ENCODE measurements at regions not wholly inside any gene's neighbourhood (a gene's known extent, or its start where the extent isn't known, plus 50 kb on each side); places are given as distances from the start of the nearest gene placed in this dataset.

- DNase-seq (ENCODE audit: low read depth, low spot score), result no peak
Observed at GRCh38 chr6:9409126-9409525, 973.8 kb upstream of the SLC35B3 start.

- DNase-seq (ENCODE audit: low read depth, low spot score), result no peak
Observed at GRCh38 chr6:9408402-9409117, 973.2 kb upstream of the SLC35B3 start.

GRCh38 chr6:9405825-9406224 lies 970.5 kb upstream of the SLC35B3 start:
- no peak for DNase-seq (ENCODE audit: low read depth, low spot score)

GRCh38 chr6:9405369-9405768 lies 970.0 kb upstream of the SLC35B3 start:
- no peak for DNase-seq (ENCODE audit: low read depth, low spot score)

- DNase-seq (ENCODE audit: low read depth, low spot score), result no peak
Observed at GRCh38 chr6:9404351-9405146, 969.2 kb upstream of the SLC35B3 start.

GRCh38 chr6:9403736-9404135 lies 968.4 kb upstream of the SLC35B3 start:
- DNase-seq (ENCODE audit: low read depth, low spot score), result no peak

GRCh38 chr6:9401960-9402359 lies 966.6 kb upstream of the SLC35B3 start:
- no peak for DNase-seq (ENCODE audit: low read depth, low spot score)

- DNase-seq (ENCODE audit: low read depth, low spot score), result no peak
Observed at GRCh38 chr6:9399916-9400315, 964.6 kb upstream of the SLC35B3 start.

GRCh38 chr6:9398767-9399373 lies 963.5 kb upstream of the SLC35B3 start:
- no peak for DNase-seq (ENCODE audit: low read depth, low spot score)

- no peak for DNase-seq (ENCODE audit: low read depth, low spot score)
Observed at GRCh38 chr6:9398071-9398766, 962.9 kb upstream of the SLC35B3 start.

- DNase-seq (ENCODE audit: low read depth, low spot score), result no peak
Observed at GRCh38 chr6:9388596-9388995, 953.3 kb upstream of the SLC35B3 start.

- DNase-seq (ENCODE audit: low read depth, low spot score), result no peak
Observed at GRCh38 chr6:9380568-9380967, 945.2 kb upstream of the SLC35B3 start.

- DNase-seq (ENCODE audit: low read depth, low spot score), result no peak
Observed at GRCh38 chr6:9373308-9373707, 938.0 kb upstream of the SLC35B3 start.

GRCh38 chr6:9370480-9370879 lies 935.1 kb upstream of the SLC35B3 start:
- no peak for DNase-seq (ENCODE audit: low read depth, low spot score)

GRCh38 chr6:9365378-9365777 lies 930.0 kb upstream of the SLC35B3 start:
- no peak for DNase-seq (ENCODE audit: low read depth, low spot score)

- no peak for DNase-seq (ENCODE audit: low read depth, low spot score)
Observed at GRCh38 chr6:9361749-9362148, 926.4 kb upstream of the SLC35B3 start.

- no peak for DNase-seq (ENCODE audit: low read depth, low spot score)
Observed at GRCh38 chr6:9360881-9361280, 925.5 kb upstream of the SLC35B3 start.

- DNase-seq (ENCODE audit: low read depth, low spot score), result no peak
Observed at GRCh38 chr6:9347608-9348007, 912.3 kb upstream of the SLC35B3 start.

- no peak for DNase-seq (ENCODE audit: low read depth, low spot score)
Observed at GRCh38 chr6:9346923-9347322, 911.6 kb upstream of the SLC35B3 start.

- no peak for DNase-seq (ENCODE audit: low read depth, low spot score)
Observed at GRCh38 chr6:9335431-9335830, 900.1 kb upstream of the SLC35B3 start.

- no peak for DNase-seq (ENCODE audit: low read depth, low spot score)
Observed at GRCh38 chr6:9334979-9335378, 899.6 kb upstream of the SLC35B3 start.

GRCh38 chr6:9332241-9332780 lies 897.0 kb upstream of the SLC35B3 start:
- no peak for DNase-seq (ENCODE audit: low read depth, low spot score)
